OCI-LY1 (cell line): ENCODE measurements at regions not wholly inside any gene's neighbourhood (a gene's known extent, or its start where the extent isn't known, plus 50 kb on each side); places are given as distances from the start of the nearest gene placed in this dataset.
A peak's percentile ranks its signal among the peaks of the same experiment; 100 is the strongest.

Source experiments
- EZH2 ChIP-seq: fragments of 200-600 bp; sonication (generic), shearing (Covaris generic); IDR thresholded peaks from 2 replicates; pipeline ENCODE4 v1.8.0; 2017; ENCODE audit warnings: borderline replicate concordance, mixed run types, mild to moderate bottlenecking, antibody characterized with exemption, low read length, moderate library complexity, mixed read lengths
- TF ChIP-seq, protein P1 (sequence below): fragments of 200-600 bp; sonication (generic), shearing (Covaris generic); IDR thresholded peaks from 2 replicates; pipeline ENCODE4 v1.5.1; 2017; ENCODE audit warnings: mild to moderate bottlenecking, antibody characterized with exemption, low read length, moderate library complexity, mixed read lengths

DNA sequence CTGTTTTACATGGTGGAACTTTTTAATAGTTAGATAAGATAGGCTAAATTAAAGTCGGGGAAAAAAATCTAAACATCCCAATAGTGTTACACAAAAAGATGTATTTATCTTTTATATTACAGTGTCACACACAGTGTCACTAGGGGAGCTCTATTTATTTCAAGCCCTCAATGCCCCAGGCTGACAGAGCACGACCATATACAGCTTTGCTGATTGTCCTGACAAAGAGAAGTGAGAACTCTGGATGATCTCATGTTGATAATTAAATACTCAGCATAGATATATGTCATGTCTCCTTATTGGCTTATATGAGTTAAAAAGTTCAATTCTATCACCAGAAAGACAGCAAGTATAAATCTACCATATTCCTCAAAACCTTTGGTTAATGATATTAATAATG is 594.3 kb downstream of the LRFN5 start:
- TF ChIP-seq, protein P1, sequence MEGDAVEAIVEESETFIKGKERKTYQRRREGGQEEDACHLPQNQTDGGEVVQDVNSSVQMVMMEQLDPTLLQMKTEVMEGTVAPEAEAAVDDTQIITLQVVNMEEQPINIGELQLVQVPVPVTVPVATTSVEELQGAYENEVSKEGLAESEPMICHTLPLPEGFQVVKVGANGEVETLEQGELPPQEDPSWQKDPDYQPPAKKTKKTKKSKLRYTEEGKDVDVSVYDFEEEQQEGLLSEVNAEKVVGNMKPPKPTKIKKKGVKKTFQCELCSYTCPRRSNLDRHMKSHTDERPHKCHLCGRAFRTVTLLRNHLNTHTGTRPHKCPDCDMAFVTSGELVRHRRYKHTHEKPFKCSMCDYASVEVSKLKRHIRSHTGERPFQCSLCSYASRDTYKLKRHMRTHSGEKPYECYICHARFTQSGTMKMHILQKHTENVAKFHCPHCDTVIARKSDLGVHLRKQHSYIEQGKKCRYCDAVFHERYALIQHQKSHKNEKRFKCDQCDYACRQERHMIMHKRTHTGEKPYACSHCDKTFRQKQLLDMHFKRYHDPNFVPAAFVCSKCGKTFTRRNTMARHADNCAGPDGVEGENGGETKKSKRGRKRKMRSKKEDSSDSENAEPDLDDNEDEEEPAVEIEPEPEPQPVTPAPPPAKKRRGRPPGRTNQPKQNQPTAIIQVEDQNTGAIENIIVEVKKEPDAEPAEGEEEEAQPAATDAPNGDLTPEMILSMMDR, result peak; percentile 7; the same call in 1 of the 2 replicates
- TF ChIP-seq EZH2, result no peak
